GM18508 (cell line): ENCODE measurements at regions not wholly inside any gene's neighbourhood (a gene's known extent, or its start where the extent isn't known, plus 50 kb on each side); places are given as distances from the start of the nearest gene placed in this dataset.
"Not testable (repeated sequence)": the region's sequence is repeated elsewhere in the genome, so short reads cannot be mapped to it uniquely, and the experiment has no call there.

Source experiments
- ATAC-seq: cut with Tn5 transposase; IDR thresholded peaks from one replicate; pipeline ENCODE4 v1.9.1; 2021; ENCODE audit warnings: moderate number of reproducible peaks; ENCODE audit not compliant: insufficient read depth, unreplicated experiment

GRCh38 chrX:45846328-45846727 lies 645.7 kb upstream of the DIPK2B start:
- ATAC-seq: no peak

DNA sequence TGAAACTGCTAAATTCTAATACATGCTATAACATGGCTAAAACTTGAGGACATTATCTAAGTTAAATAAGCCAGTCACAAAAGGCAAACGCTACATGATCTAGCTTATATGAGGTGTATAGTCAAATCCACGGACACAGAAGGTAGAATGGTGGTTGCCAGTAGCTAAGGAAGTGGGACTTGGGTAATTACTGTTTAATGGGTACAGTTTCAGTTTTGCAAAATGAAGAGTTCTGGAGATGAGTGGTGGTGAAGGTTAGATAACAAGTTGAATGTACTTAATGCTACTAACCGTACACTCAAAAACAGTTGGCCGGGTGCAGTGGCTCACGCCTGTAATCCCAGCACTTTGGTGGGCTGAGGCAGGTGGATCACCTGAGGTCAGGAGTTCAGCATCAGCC lies 644.5 kb upstream of the DIPK2B start:
- no peak for ATAC-seq

- ATAC-seq: no peak
These were observed 642.8 kb upstream of the DIPK2B start for GRCh38 chrX:45843518-45843917.

- no peak for ATAC-seq
These were observed 642.2 kb upstream of the DIPK2B start for GRCh38 chrX:45842926-45843315.

GRCh38 chrX:45842207-45842925 lies 641.7 kb upstream of the DIPK2B start:
- no peak for ATAC-seq

- no peak for ATAC-seq
These were observed 639.8 kb upstream of the DIPK2B start for GRCh38 chrX:45840411-45840950.

DNA sequence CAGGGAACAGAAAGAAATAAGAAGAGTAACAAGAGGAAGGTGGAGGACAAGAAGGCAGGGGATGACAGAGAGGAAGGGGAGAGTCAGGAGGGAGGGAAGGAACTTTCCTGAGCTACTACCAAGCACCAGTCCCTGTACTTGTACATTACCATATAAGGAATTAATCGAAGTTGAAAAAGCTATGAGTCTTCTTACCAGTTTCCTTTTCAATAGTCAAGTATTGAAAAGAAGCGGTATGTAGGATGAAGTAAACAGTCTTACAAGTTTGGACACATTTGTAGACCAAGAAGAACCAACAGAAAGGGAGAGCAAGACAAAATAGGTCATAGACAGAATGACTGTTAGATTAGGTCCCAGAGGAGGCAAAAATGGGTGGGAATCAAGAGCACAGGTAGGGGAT lies 629.7 kb upstream of the DIPK2B start:
- no peak for ATAC-seq

- no peak for ATAC-seq
These were observed 623.8 kb upstream of the DIPK2B start for GRCh38 chrX:45824471-45824870.

DNA sequence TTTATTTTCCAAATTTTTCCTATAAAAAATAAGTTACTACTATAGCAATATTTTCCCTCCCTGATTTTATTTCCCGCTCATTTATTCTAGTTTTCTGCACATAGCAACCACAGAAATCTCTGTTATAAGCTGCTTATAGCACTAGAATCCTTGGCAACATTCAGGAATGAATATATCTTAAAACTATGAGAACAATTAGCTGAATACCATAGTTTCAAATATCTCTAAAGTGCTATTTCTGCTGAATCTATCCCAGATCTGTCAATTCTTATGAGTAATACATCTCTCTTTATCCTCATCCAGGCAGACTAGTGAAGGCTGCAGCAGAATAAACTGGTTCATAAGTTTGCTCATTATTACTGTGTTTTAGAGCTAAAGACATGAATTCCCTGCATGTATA lies 622.9 kb upstream of the DIPK2B start:
- no peak for ATAC-seq

DNA sequence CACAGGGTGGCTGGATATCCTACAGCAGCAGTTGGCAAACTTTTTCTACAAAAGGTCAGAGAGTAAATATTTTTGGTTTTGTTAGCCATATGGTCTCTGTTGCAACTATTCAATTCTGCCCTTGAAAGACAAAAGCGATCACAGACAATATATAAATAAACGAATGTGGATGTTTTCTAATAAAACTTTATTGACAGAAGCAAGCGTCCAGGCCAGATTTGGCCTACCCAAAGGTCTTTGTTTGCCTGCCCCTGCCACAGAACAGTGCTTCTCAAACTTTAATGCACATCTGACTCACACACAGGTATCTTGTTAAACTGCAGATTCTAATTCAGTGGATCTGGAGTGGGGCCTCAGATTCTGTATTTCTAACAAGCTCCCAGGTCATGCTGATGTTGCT lies 621.4 kb upstream of the DIPK2B start:
- no peak for ATAC-seq

- no peak for ATAC-seq
These were observed 618.2 kb upstream of the DIPK2B start for GRCh38 chrX:45818913-45819312.

GRCh38 chrX:45815441-45815840 lies 614.8 kb upstream of the DIPK2B start:
- no peak for ATAC-seq

DNA sequence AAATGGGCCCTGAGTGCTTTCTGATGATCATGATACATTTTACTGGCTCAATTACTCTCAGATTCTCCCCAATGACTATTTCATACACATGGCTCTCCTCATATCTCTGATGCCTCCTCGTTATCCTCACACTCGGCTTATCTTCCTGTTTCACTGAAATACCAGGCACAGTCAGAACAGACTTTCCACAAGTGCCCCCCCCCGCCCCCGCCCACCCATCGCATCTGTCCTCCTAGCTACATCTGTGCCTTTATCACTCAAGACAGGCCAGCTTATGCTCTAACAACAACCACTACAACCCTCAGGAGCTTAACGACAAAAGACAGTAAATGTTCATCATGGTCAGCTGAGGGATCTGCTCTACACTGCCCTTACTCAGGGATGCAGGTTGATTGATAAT lies 610.6 kb upstream of the DIPK2B start:
- no peak for ATAC-seq

GRCh38 chrX:45807572-45808425 lies 607.1 kb upstream of the DIPK2B start:
- ATAC-seq: no peak

GRCh38 chrX:45806410-45807121 lies 605.9 kb upstream of the DIPK2B start:
- no peak for ATAC-seq

DNA sequence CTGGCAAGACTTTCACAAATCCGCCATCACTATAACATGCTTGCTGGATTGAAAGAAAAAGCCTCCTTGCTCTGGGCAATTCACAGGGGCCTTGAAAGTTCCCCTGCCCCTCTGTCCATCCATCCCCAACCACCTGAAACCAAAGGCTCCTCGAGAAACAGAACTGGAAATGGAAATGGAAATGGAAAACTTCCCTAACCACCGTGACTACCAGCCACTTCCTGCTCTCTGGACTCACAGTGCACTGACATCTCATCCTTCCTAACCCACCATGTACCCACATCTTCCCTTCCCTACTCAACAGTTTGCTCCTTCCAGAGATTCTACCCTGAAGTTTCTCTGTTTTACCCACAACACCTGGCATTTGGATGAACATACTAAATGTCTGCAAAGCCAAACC lies 603.6 kb upstream of the DIPK2B start:
- no peak for ATAC-seq

DNA sequence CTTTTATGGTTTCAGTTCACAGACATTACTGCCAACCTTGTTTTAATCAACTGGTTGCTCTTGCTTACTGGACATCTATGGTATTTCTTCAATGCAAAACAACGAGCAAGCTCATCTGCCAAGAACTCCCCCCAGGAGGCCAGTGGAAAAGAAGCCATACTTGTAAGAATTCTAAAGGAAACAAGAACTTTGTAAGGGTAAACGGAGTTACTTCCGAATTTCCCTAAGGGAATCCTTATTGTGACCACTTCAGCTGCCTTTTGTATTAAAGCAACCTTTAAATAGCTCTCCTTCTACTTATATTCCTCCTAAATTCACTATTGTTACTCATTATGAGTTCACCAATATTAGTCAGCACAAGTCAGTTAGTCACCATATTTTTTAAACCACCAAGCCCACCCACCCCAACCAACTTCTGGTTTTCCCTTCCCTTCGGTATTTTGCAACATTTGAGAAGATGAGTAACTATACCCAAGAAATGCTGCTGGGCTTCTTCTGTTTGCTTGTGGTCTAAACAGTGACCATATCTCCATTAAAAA lies 602.8 kb upstream of the DIPK2B start:
- ATAC-seq: no peak

DNA sequence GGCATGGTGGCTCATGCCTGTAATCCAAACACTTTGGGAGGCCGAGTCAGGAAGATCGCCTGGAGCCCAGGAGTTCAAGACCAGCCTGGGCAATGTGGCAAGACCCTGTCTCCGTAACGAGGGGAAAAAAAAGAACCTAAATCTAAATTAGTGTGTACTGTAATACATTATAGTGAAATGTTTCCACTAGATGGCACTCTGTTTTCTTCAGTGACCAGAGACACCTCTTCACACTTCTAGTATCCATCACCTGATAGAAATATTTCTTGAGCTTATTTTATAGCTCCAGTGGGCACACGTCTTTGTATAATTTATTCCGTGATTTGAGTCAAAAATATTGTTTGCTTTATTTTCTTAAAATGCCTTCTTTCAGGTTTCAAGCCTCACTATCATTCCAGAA lies 600.9 kb upstream of the DIPK2B start:
- no peak for ATAC-seq

GRCh38 chrX:45800746-45801453 lies 600.2 kb upstream of the DIPK2B start:
- ATAC-seq: not testable (repeated sequence)

GRCh38 chrX:45799576-45799975 lies 598.9 kb upstream of the DIPK2B start:
- ATAC-seq: no peak
